ENCODE measurements at regions not wholly inside any gene's neighbourhood (a gene's known extent, or its start where the extent isn't known, plus 50 kb on each side); places are given as distances from the start of the nearest gene placed in this dataset.

DNA sequence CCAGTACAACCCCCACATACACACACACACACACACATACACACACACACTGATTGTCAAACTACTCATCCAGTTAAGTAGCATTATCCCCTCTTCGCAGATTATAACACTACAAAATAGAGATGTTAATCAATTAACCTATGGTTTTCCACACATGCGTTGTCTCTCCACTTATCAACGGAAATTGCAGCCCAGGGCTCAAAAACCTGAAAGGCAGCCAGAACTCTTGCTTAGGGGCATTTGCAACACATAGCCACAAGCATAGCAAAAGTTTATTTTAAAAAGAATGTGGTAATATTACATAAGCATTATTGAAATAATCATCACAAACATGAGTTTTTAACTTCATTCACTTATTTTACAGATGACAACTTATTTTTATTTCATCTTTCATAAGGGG, 265.8 kb downstream of the SLC16A7 start:
- Histone ChIP-seq H3K9ac (ENCODE audit: low read depth in 1 of 2, low read length in 2 of 2) (no peak overlapping the region), H3K4me3 (ENCODE audit: low read depth in 1 of 3, low read length in 3 of 3) (no peak overlapping the region), H3K4me1 (ENCODE audit: control insufficient read depth in 4 of 4, insufficient read depth in 4 of 4, low read length in 3 of 4) (peaks cover 3 to 15% (median 9%) of the 10 kb centered on the region in 4 donors), H3K27ac (ENCODE audit: low read depth in 1 of 2, low read length in 2 of 2) (no peak overlapping the region), H3K27me3 (ENCODE audit: control insufficient read depth in 4 of 4, insufficient read depth in 4 of 4, low read length in 3 of 4) (no peaks in the 10 kb centered on the region), H3K36me3 (ENCODE audit: control insufficient read depth in 4 of 4, insufficient read depth in 3 of 4, low read depth in 1 of 4, low read length in 3 of 4) (no peaks in the 10 kb centered on the region), H3K9me3 (ENCODE audit: control insufficient read depth in 4 of 4, low read length in 3 of 4) (no peaks in the 10 kb centered on the region)
- DNase-seq (ENCODE audit: low spot score), result no peak
- 62% methylated on average over 3 of the region's 3 CpGs for WGBS
- TF ChIP-seq, protein P1, sequence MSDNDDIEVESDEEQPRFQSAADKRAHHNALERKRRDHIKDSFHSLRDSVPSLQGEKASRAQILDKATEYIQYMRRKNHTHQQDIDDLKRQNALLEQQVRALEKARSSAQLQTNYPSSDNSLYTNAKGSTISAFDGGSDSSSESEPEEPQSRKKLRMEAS (IDR thresholded peaks at IDR 0.05), result no peak
- TF ChIP-seq FOXA1 (IDR thresholded peaks at IDR 0.05) (no peak), SP1 (IDR thresholded peaks at IDR 0.05) (no peak)
- TF ChIP-seq, protein P2, sequence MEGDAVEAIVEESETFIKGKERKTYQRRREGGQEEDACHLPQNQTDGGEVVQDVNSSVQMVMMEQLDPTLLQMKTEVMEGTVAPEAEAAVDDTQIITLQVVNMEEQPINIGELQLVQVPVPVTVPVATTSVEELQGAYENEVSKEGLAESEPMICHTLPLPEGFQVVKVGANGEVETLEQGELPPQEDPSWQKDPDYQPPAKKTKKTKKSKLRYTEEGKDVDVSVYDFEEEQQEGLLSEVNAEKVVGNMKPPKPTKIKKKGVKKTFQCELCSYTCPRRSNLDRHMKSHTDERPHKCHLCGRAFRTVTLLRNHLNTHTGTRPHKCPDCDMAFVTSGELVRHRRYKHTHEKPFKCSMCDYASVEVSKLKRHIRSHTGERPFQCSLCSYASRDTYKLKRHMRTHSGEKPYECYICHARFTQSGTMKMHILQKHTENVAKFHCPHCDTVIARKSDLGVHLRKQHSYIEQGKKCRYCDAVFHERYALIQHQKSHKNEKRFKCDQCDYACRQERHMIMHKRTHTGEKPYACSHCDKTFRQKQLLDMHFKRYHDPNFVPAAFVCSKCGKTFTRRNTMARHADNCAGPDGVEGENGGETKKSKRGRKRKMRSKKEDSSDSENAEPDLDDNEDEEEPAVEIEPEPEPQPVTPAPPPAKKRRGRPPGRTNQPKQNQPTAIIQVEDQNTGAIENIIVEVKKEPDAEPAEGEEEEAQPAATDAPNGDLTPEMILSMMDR (IDR thresholded peaks at IDR 0.05; ENCODE audit: low read depth, low read length, missing input control), result no peak

DNA sequence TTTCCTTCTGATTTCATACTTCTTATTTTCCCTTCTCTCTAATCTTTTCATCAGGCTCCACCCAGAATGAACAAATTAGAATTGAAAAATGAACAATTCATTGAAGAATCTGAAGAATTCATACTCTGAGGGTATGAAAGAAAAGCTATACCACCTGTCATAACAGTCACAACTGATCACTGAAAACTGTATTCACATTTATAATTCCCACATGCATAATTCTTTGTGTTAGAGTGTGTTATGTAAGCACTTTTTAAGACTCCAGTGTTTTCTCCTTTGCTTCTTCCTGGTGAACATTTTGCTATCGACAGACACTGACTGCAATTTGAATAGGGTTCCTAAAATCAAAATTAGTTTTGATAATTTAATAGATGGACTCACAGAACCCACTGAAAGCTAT, 271.2 kb downstream of the SLC16A7 start:
- Histone ChIP-seq H3K27me3 (ENCODE audit: control insufficient read depth in 4 of 4, insufficient read depth in 4 of 4, low read length in 3 of 4) (no peaks in the 10 kb centered on the region), H3K9ac (ENCODE audit: low read depth in 1 of 2, low read length in 2 of 2) (no peak overlapping the region), H3K36me3 (ENCODE audit: control insufficient read depth in 4 of 4, insufficient read depth in 3 of 4, low read depth in 1 of 4, low read length in 3 of 4) (no peaks in the 10 kb centered on the region), H3K4me1 (ENCODE audit: control insufficient read depth in 4 of 4, insufficient read depth in 4 of 4, low read length in 3 of 4) (no peaks in the 10 kb centered on the region), H3K9me3 (ENCODE audit: control insufficient read depth in 4 of 4, low read length in 3 of 4) (no peaks in the 10 kb centered on the region), H3K4me3 (ENCODE audit: low read depth in 1 of 3, low read length in 3 of 3) (no peak overlapping the region), H3K27ac (ENCODE audit: low read depth in 1 of 2, low read length in 2 of 2) (no peak overlapping the region)
- TF ChIP-seq, protein P3, sequence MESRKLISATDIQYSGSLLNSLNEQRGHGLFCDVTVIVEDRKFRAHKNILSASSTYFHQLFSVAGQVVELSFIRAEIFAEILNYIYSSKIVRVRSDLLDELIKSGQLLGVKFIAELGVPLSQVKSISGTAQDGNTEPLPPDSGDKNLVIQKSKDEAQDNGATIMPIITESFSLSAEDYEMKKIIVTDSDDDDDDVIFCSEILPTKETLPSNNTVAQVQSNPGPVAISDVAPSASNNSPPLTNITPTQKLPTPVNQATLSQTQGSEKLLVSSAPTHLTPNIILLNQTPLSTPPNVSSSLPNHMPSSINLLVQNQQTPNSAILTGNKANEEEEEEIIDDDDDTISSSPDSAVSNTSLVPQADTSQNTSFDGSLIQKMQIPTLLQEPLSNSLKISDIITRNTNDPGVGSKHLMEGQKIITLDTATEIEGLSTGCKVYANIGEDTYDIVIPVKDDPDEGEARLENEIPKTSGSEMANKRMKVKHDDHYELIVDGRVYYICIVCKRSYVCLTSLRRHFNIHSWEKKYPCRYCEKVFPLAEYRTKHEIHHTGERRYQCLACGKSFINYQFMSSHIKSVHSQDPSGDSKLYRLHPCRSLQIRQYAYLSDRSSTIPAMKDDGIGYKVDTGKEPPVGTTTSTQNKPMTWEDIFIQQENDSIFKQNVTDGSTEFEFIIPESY (IDR thresholded peaks at IDR 0.05), result no peak
- TF ChIP-seq JUND (IDR thresholded peaks at IDR 0.05) (no peak), EGR1 (IDR thresholded peaks at IDR 0.05; ENCODE audit: low read depth in 2 of 2) (no peak), GABPA (IDR thresholded peaks at IDR 0.05 in 1 of 2, conservative IDR thresholded peaks at IDR 0.05 in 1 of 2) (no peak), HNF4A (conservative IDR thresholded peaks at IDR 0.05) (no peak), SP1 (IDR thresholded peaks at IDR 0.05) (no peak), YY1 (IDR thresholded peaks at IDR 0.05) (no peak), RXRA (IDR thresholded peaks at IDR 0.05) (no peak), HNF4G (IDR thresholded peaks at IDR 0.05) (no peak), RAD21 (IDR thresholded peaks at IDR 0.05) (no peak), NR2F2 (IDR thresholded peaks at IDR 0.05) (no peak), TAF1 (conservative IDR thresholded peaks at IDR 0.05) (no peak), FOXA2 (IDR thresholded peaks at IDR 0.05) (no peak), FOXA1 (IDR thresholded peaks at IDR 0.05) (no peak)
- TF ChIP-seq, protein P2 (IDR thresholded peaks at IDR 0.05; ENCODE audit: low read depth, low read length, missing input control), result no peak
- TF ChIP-seq, protein P4, sequence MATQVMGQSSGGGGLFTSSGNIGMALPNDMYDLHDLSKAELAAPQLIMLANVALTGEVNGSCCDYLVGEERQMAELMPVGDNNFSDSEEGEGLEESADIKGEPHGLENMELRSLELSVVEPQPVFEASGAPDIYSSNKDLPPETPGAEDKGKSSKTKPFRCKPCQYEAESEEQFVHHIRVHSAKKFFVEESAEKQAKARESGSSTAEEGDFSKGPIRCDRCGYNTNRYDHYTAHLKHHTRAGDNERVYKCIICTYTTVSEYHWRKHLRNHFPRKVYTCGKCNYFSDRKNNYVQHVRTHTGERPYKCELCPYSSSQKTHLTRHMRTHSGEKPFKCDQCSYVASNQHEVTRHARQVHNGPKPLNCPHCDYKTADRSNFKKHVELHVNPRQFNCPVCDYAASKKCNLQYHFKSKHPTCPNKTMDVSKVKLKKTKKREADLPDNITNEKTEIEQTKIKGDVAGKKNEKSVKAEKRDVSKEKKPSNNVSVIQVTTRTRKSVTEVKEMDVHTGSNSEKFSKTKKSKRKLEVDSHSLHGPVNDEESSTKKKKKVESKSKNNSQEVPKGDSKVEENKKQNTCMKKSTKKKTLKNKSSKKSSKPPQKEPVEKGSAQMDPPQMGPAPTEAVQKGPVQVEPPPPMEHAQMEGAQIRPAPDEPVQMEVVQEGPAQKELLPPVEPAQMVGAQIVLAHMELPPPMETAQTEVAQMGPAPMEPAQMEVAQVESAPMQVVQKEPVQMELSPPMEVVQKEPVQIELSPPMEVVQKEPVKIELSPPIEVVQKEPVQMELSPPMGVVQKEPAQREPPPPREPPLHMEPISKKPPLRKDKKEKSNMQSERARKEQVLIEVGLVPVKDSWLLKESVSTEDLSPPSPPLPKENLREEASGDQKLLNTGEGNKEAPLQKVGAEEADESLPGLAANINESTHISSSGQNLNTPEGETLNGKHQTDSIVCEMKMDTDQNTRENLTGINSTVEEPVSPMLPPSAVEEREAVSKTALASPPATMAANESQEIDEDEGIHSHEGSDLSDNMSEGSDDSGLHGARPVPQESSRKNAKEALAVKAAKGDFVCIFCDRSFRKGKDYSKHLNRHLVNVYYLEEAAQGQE (IDR thresholded peaks at IDR 0.05), result no peak
- TF ChIP-seq, protein P5, sequence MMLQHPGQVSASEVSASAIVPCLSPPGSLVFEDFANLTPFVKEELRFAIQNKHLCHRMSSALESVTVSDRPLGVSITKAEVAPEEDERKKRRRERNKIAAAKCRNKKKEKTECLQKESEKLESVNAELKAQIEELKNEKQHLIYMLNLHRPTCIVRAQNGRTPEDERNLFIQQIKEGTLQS (IDR thresholded peaks at IDR 0.05), result no peak
- TF ChIP-seq, protein P1 (IDR thresholded peaks at IDR 0.05), result no peak
- no peak for DNase-seq (ENCODE audit: low spot score)
- WGBS, result 89% methylated on average over 1 of the region's 1 CpG
